IPS-18a (cell line): ENCODE measurements at regions not wholly inside any gene's neighbourhood (a gene's known extent, or its start where the extent isn't known, plus 50 kb on each side); places are given as distances from the start of the nearest gene placed in this dataset.
"Not testable (repeated sequence)": the region's sequence is repeated elsewhere in the genome, so short reads cannot be mapped to it uniquely, and the experiment has no call there.

Source experiments
- H3K27ac ChIP-seq: one replicate; pipeline ENCODE4 v1.5.1; 2013; ENCODE audit warnings: low read length
- H3K27me3 ChIP-seq: one replicate; pipeline ENCODE4 v1.6.1; 2013; ENCODE audit warnings: mild to moderate bottlenecking, low read length; ENCODE audit not compliant: control insufficient read depth, insufficient read depth
- H3K36me3 ChIP-seq: one replicate; pipeline ENCODE4 v1.6.1; 2013; ENCODE audit warnings: low read depth, low read length; ENCODE audit not compliant: control insufficient read depth
- H3K4me1 ChIP-seq: one replicate; pipeline ENCODE4 v1.6.1; 2013; ENCODE audit warnings: low read depth, low read length; ENCODE audit not compliant: control insufficient read depth
- H3K4me3 ChIP-seq: one replicate; pipeline ENCODE4 v1.5.1; 2013; ENCODE audit warnings: low read length
- H3K9ac ChIP-seq: one replicate; pipeline ENCODE4 v1.6.1; 2013; ENCODE audit warnings: mild to moderate bottlenecking, low read length, moderate library complexity
- H3K9me3 ChIP-seq: one replicate; pipeline ENCODE4 v1.6.1; 2013; ENCODE audit warnings: low read depth, low read length; ENCODE audit not compliant: control insufficient read depth

GRCh38 chr2:87485884-87486283, 262.0 kb upstream of the PLGLB2 start:
- not testable (repeated sequence) for H3K27ac ChIP-seq, H3K36me3 ChIP-seq, H3K9ac ChIP-seq, H3K4me1 ChIP-seq, H3K27me3 ChIP-seq, H3K4me3 ChIP-seq, H3K9me3 ChIP-seq

- H3K36me3 ChIP-seq, H3K9me3 ChIP-seq, H3K9ac ChIP-seq, H3K4me1 ChIP-seq, H3K27me3 ChIP-seq, H3K27ac ChIP-seq, H3K4me3 ChIP-seq: not testable (repeated sequence)
Measured at GRCh38 chr2:87486413-87486812, 261.5 kb upstream of the PLGLB2 start.

- H3K4me3 ChIP-seq, H3K9ac ChIP-seq, H3K27me3 ChIP-seq, H3K27ac ChIP-seq, H3K36me3 ChIP-seq, H3K9me3 ChIP-seq, H3K4me1 ChIP-seq: not testable (repeated sequence)
Measured at GRCh38 chr2:87488021-87488420, 259.9 kb upstream of the PLGLB2 start.

GRCh38 chr2:87488991-87489390, 258.9 kb upstream of the PLGLB2 start:
- not testable (repeated sequence) for H3K27me3 ChIP-seq, H3K9me3 ChIP-seq, H3K27ac ChIP-seq, H3K36me3 ChIP-seq, H3K9ac ChIP-seq, H3K4me3 ChIP-seq, H3K4me1 ChIP-seq

- not testable (repeated sequence) for H3K27ac ChIP-seq, H3K27me3 ChIP-seq, H3K36me3 ChIP-seq
Measured at GRCh38 chr2:87494846-87495245, 253.0 kb upstream of the PLGLB2 start.

GRCh38 chr2:87495455-87495854, 252.4 kb upstream of the PLGLB2 start:
- H3K27ac ChIP-seq, H3K9me3 ChIP-seq, H3K9ac ChIP-seq, H3K4me1 ChIP-seq, H3K27me3 ChIP-seq, H3K4me3 ChIP-seq, H3K36me3 ChIP-seq: not testable (repeated sequence)

More at GRCh38 chr2:87494846-87495245, 253.0 kb upstream of the PLGLB2 start:
- H3K9ac ChIP-seq, H3K4me1 ChIP-seq, H3K9me3 ChIP-seq, H3K4me3 ChIP-seq: not testable (repeated sequence)

GRCh38 chr2:87496036-87497006, 251.6 kb upstream of the PLGLB2 start:
- not testable (repeated sequence) for H3K9ac ChIP-seq, H3K27me3 ChIP-seq, H3K9me3 ChIP-seq, H3K27ac ChIP-seq, H3K4me1 ChIP-seq, H3K36me3 ChIP-seq, H3K4me3 ChIP-seq

GRCh38 chr2:87497135-87497534, 250.8 kb upstream of the PLGLB2 start:
- H3K27me3 ChIP-seq, H3K9me3 ChIP-seq, H3K4me3 ChIP-seq, H3K36me3 ChIP-seq, H3K27ac ChIP-seq, H3K9ac ChIP-seq, H3K4me1 ChIP-seq: not testable (repeated sequence)

GRCh38 chr2:87497700-87498099, 250.2 kb upstream of the PLGLB2 start:
- H3K27ac ChIP-seq, H3K9me3 ChIP-seq, H3K9ac ChIP-seq, H3K4me1 ChIP-seq, H3K36me3 ChIP-seq, H3K4me3 ChIP-seq, H3K27me3 ChIP-seq: not testable (repeated sequence)

GRCh38 chr2:87498169-87498853, 249.6 kb upstream of the PLGLB2 start:
- H3K4me3 ChIP-seq, H3K4me1 ChIP-seq: not testable (repeated sequence)

GRCh38 chr2:87498854-87499238, 249.0 kb upstream of the PLGLB2 start:
- H3K9ac ChIP-seq, H3K27ac ChIP-seq, H3K4me3 ChIP-seq, H3K27me3 ChIP-seq, H3K4me1 ChIP-seq, H3K9me3 ChIP-seq, H3K36me3 ChIP-seq: not testable (repeated sequence)

More at GRCh38 chr2:87498169-87498853, 249.6 kb upstream of the PLGLB2 start:
- H3K9ac ChIP-seq, H3K27ac ChIP-seq, H3K27me3 ChIP-seq, H3K36me3 ChIP-seq, H3K9me3 ChIP-seq: not testable (repeated sequence)

GRCh38 chr2:87499860-87500259, 248.0 kb upstream of the PLGLB2 start:
- H3K27me3 ChIP-seq, H3K4me3 ChIP-seq, H3K9me3 ChIP-seq, H3K36me3 ChIP-seq, H3K4me1 ChIP-seq, H3K27ac ChIP-seq, H3K9ac ChIP-seq: not testable (repeated sequence)
